Tibial artery (tissue), 4 donors: ENCODE measurements at regions not wholly inside any gene's neighbourhood (a gene's known extent, or its start where the extent isn't known, plus 50 kb on each side); places are given as distances from the start of the nearest gene placed in this dataset.

Source experiments
- DNase-seq, 2 donors: peaks; one replicate each; pipeline ENCODE4 v3.0.0-alpha.2; 2019
- H3K27ac ChIP-seq, 2 donors: fragments of 200-600 bp; sonication (generic) in 1 of 2; 1 replicate in 1 of 2; 2 replicates in 1 of 2; pipeline ENCODE4 v1.5.1; 2018 to 2019; ENCODE audit warnings: mild to moderate bottlenecking in 1 of 2
- H3K27me3 ChIP-seq, 2 donors: fragments of 200-600 bp; sonication (generic) in 1 of 2; one replicate each; pipeline versions ENCODE4 v1.5.1 to v1.6.0; 2016 to 2019
- H3K36me3 ChIP-seq, 3 donors: fragments of 200-600 bp; sonication (generic) in 2 of 3; one replicate each; pipeline ENCODE4 v1.5.1; 2016 to 2019; ENCODE audit warnings: mild to moderate bottlenecking in 2 of 3
- H3K4me1 ChIP-seq, 4 donors: fragments of 200-600 bp; sonication (generic) in 2 of 4; 1 replicate in 3 of 4; 2 replicates in 1 of 4; pipeline ENCODE4 v1.5.1; 2016 to 2019
- H3K4me3 ChIP-seq, 2 donors: fragments of 200-600 bp; sonication (generic) in 1 of 2; 1 replicate in 1 of 2; 2 replicates in 1 of 2; pipeline ENCODE4 v1.5.1; 2018 to 2019; ENCODE audit warnings: mild to moderate bottlenecking in 2 of 2
- H3K9me3 ChIP-seq, 3 donors: fragments of 200-600 bp; sonication (generic) in 1 of 3; one replicate each; pipeline ENCODE4 v1.5.1; 2016 to 2019
- CTCF ChIP-seq, 2 experiments: fragments of 200-600 bp in 1 of 2; fragments of 450-650 bp in 1 of 2; IDR thresholded peaks; one replicate each; pipeline ENCODE4 v1.5.1; 2017 to 2019; ENCODE audit warnings: antibody characterized with exemption in 2 of 2, mild to moderate bottlenecking in 1 of 2, moderate library complexity in 1 of 2
- intact Hi-C: fragments of 100-400 bp; cut with DNase I; formaldehyde crosslinking; loops from one replicate; pipeline ENCODE4 v1.15.0; 2023; ENCODE audit warnings: low total_unique reads

- intact Hi-C loops: no loop called here
- TF ChIP-seq CTCF (IDR thresholded peaks at IDR 0.05): no peak
- Histone ChIP-seq H3K4me3 (no peak overlapping the region), H3K27me3 (no peaks in the 10 kb centered on the region), H3K4me1 (no peaks in the 10 kb centered on the region), H3K27ac (no peak overlapping the region), H3K9me3 (no peaks in the 10 kb centered on the region), H3K36me3 (no peaks in the 10 kb centered on the region)
- no peak for DNase-seq
Measured at GRCh38 chr12:89848732-89849131, 140.1 kb upstream of the ATP2B1 start.

- DNase-seq: no peak
- no peaks in the 10 kb centered on the region for H3K9me3 ChIP-seq
- intact Hi-C loops: no loop called here
Measured at GRCh38 chr12:89846473-89847055, 137.9 kb upstream of the ATP2B1 start.

GRCh38 chr12:89845767-89846166 lies 137.1 kb upstream of the ATP2B1 start:
- no peak for TF ChIP-seq CTCF (IDR thresholded peaks at IDR 0.05)
- H3K4me3 ChIP-seq: no peak overlapping the region
- no peaks in the 10 kb centered on the region for H3K36me3 ChIP-seq
- no peaks in the 10 kb centered on the region for H3K4me1 ChIP-seq
- DNase-seq: no peak
- no peaks in the 10 kb centered on the region for H3K9me3 ChIP-seq
- intact Hi-C loops: no loop called here
- H3K27me3 ChIP-seq: no peaks in the 10 kb centered on the region
- H3K27ac ChIP-seq: no peak overlapping the region

More at GRCh38 chr12:89846473-89847055, 137.9 kb upstream of the ATP2B1 start:
- no peak for TF ChIP-seq CTCF (IDR thresholded peaks at IDR 0.05)
- Histone ChIP-seq H3K4me3 (no peak overlapping the region), H3K36me3 (no peaks in the 10 kb centered on the region), H3K27me3 (no peaks in the 10 kb centered on the region), H3K4me1 (no peaks in the 10 kb centered on the region), H3K27ac (no peak overlapping the region)

- no peaks in the 10 kb centered on the region for H3K27me3 ChIP-seq
- no peak for DNase-seq
- no peaks in the 10 kb centered on the region for H3K4me1 ChIP-seq
- H3K36me3 ChIP-seq: no peaks in the 10 kb centered on the region
- no peak overlapping the region for H3K4me3 ChIP-seq
- H3K9me3 ChIP-seq: no peaks in the 10 kb centered on the region
- H3K27ac ChIP-seq: no peak overlapping the region
- intact Hi-C loops: no loop called here
- no peak for TF ChIP-seq CTCF (IDR thresholded peaks at IDR 0.05)
Measured at GRCh38 chr12:89845366-89845765, 136.7 kb upstream of the ATP2B1 start.

GRCh38 chr12:89844539-89844938 lies 135.9 kb upstream of the ATP2B1 start:
- intact Hi-C loops: no loop called here
- Histone ChIP-seq H3K27me3 (no peaks in the 10 kb centered on the region), H3K36me3 (no peaks in the 10 kb centered on the region), H3K9me3 (no peaks in the 10 kb centered on the region), H3K4me1 (no peaks in the 10 kb centered on the region), H3K27ac (no peak overlapping the region), H3K4me3 (no peak overlapping the region)
- TF ChIP-seq CTCF (IDR thresholded peaks at IDR 0.05): no peak
- no peak for DNase-seq
